ENCODE measurements at regions not wholly inside any gene's neighbourhood (a gene's known extent, or its start where the extent isn't known, plus 50 kb on each side); places are given as distances from the start of the nearest gene placed in this dataset.

DNA sequence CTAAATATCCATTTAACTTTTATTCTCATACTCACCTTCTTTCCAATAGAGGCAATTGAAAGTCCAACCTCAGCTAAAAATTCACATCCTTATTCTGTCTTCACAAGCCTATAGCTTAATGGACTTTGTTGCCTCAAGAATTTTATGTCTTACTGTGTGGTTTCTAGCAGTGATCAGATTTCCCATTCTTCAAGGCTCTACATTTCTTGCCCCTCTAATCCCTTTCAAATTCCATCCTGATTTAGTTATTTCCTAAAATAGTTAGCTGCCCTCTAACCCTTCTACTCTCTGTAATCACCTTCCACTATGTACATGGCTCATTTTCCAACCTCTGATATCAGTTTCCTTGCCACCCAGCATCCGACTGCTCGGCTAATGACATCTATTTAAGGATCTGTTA is 204.1 kb upstream of the CENPE start:
- TF ChIP-seq, protein P1, sequence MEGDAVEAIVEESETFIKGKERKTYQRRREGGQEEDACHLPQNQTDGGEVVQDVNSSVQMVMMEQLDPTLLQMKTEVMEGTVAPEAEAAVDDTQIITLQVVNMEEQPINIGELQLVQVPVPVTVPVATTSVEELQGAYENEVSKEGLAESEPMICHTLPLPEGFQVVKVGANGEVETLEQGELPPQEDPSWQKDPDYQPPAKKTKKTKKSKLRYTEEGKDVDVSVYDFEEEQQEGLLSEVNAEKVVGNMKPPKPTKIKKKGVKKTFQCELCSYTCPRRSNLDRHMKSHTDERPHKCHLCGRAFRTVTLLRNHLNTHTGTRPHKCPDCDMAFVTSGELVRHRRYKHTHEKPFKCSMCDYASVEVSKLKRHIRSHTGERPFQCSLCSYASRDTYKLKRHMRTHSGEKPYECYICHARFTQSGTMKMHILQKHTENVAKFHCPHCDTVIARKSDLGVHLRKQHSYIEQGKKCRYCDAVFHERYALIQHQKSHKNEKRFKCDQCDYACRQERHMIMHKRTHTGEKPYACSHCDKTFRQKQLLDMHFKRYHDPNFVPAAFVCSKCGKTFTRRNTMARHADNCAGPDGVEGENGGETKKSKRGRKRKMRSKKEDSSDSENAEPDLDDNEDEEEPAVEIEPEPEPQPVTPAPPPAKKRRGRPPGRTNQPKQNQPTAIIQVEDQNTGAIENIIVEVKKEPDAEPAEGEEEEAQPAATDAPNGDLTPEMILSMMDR (IDR thresholded peaks at IDR 0.05): no peak
- TF ChIP-seq EZH2 (IDR thresholded peaks at IDR 0.05; ENCODE audit: borderline replicate concordance, insufficient read depth, low read depth, low read length, poor library complexity, severe bottlenecking): no peak

All from B cell (primary cell).